OCI-LY7 (cell line): ENCODE measurements at regions not wholly inside any gene's neighbourhood (a gene's known extent, or its start where the extent isn't known, plus 50 kb on each side); places are given as distances from the start of the nearest gene placed in this dataset.

Source experiments
- CTCF ChIP-seq: fragments of 200-600 bp; sonication (generic); conservative IDR thresholded peaks from 2 replicates; pipeline ENCODE4 v1.5.1; 2014; ENCODE audit warnings: mild to moderate bottlenecking, antibody characterized with exemption, low read length, moderate library complexity, mixed read lengths
- EZH2phosphoT487 ChIP-seq: fragments of 200-600 bp; sonication (generic); IDR thresholded peaks from 2 replicates; pipeline ENCODE4 v1.6.1; 2018; ENCODE audit warnings: low read depth, borderline replicate concordance, mild to moderate bottlenecking, mixed run types, antibody characterized with exemption, low read length, moderate library complexity, mixed read lengths

GRCh38 chr7:69517985-69518704 lies 80.1 kb upstream of the AUTS2 start:
- no peak for TF ChIP-seq CTCF
- no peak for TF ChIP-seq EZH2phosphoT487
